DMS153 treated with DMSO at 0.1 percent for 48 hours (cell line): ENCODE measurements at regions not wholly inside any gene's neighbourhood (a gene's known extent, or its start where the extent isn't known, plus 50 kb on each side); places are given as distances from the start of the nearest gene placed in this dataset.

Experiments
- DNase-seq: peaks from one replicate; lab custom pipeline; 2025; ENCODE audit not compliant: unreplicated experiment; lab: John Stamatoyannopoulos, UW

DNA sequence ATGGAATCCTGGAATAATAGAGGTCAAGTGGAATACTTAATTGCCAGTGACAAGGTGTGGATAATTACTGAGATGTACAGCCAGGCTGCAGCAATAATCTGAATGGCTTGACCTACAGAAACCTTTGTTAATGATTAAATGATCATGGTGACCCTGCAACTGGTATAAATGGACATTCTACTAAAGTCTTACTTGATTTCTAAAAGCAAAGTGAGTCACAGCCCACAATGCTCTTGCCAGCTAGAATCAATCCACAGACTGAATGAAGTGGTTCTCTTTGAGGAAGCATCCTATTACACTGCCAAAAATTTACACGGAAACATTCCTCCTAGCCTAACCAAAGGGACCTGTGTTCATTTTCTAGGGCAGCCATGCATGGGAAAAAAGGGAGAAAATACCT lies 518.5 kb downstream of the SOX5 start:
- DNase-seq = no peak

DNA sequence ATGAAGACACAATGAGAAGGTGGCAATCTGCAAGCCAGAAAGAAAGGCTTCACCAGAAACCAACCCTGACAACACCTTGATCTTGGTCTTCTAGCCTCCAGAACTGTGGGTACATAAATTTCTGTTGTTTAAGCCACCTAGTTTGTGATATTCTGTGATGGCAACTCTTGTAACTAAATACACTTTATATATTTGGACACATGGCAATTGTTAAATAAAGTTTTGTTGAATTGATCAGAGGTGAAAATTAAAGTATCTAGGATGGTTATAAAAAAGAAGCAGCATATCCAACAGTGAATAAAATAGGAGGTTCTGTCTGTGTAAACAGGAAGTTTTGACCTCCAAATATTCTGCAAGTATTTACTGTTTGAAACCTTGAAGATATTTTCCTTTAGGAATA lies 516.3 kb downstream of the SOX5 start:
- DNase-seq = no peak

- no peak for DNase-seq
These were observed 515.3 kb downstream of the SOX5 start for GRCh38 chr12:23434154-23434553.

DNA sequence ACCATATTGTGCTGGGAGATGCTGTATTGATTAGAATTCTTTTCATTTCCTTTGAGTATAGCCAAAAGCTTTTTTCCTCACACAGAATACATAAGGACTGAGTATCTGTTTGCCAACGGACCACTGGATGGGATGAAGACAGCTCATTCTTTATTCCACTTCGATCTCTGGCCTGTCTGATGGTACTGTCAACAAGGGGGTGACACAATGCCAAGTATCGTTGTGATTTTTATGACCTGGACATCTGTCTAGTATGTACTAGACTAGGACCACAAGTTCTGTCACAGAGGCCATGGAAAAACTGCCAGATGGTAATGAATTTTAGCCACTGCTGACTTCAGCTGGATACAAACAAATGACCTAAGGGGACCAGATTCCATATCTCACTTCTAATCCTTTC lies 502.7 kb downstream of the SOX5 start:
- no peak for DNase-seq

DNA sequence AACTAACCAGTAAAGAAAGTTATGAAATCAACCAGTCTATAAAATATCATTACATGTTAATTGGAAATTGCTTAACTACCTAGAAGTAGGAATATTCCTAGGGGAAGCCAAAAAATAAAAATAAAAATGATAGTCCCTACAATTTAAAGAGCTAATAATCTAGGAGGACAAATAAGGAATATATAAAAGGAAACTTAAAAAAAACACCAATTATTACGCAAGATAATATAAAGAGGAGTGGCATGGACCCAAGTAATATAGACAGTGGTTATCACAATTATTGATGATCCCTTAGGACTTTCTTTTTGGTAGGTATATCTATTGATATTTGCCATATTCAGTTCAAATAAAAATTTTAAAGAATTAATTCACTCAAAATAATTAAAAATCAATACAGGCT lies 498.7 kb downstream of the SOX5 start:
- no peak for DNase-seq

- no peak for DNase-seq
These were observed 494.2 kb downstream of the SOX5 start for GRCh38 chr12:23455283-23455682.

GRCh38 chr12:23458640-23459039 lies 490.8 kb downstream of the SOX5 start:
- DNase-seq = no peak

- no peak for DNase-seq
These were observed 486.9 kb downstream of the SOX5 start for GRCh38 chr12:23462546-23462945.

DNA sequence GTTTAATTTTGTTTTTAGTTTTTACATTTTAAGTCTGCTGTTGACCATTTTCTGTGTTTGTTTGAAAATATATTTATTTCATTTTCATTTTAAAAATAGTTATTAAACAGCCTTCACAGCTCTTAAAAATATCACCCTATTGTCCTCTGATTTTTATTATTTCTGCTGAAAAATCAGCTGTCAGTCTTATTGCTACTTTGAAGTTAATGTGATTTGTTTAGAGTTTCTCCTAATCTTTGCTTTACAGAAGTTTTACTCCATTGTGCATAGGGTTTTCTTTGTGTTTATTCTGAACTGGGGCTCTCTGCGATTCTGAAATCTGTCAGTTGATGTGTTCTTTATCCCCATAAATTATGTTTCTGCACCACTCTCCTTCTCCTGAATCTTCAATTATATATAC lies 486.3 kb downstream of the SOX5 start:
- DNase-seq = no peak

GRCh38 chr12:23464241-23464812 lies 485.1 kb downstream of the SOX5 start:
- no peak for DNase-seq

- DNase-seq = peak; percentile 54
These were observed 477.0 kb downstream of the SOX5 start for GRCh38 chr12:23472329-23472971.

DNA sequence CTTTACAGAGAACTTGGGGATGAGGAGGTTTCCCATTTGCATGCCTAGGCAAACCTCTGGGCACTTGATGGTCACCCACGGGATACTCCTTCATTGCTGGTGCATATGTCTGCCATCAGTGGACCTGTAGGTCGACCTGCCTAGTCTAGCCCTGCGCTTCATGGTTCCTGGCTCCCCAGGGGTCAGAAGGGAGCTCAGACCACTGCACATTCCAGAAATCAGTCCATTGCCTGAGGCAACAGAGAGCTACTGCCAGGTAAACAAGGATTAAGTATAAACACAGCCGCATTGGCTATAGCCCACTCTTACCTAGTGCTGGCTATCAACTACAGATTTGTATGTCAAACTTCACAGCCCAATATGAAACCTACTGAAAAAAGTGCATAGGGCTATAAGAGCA lies 476.4 kb downstream of the SOX5 start:
- no peak for DNase-seq

- no peak for DNase-seq
These were observed 475.0 kb downstream of the SOX5 start for GRCh38 chr12:23474438-23474976.
